ENCODE measurements at regions not wholly inside any gene's neighbourhood (a gene's known extent, or its start where the extent isn't known, plus 50 kb on each side); places are given as distances from the start of the nearest gene placed in this dataset.

DNA sequence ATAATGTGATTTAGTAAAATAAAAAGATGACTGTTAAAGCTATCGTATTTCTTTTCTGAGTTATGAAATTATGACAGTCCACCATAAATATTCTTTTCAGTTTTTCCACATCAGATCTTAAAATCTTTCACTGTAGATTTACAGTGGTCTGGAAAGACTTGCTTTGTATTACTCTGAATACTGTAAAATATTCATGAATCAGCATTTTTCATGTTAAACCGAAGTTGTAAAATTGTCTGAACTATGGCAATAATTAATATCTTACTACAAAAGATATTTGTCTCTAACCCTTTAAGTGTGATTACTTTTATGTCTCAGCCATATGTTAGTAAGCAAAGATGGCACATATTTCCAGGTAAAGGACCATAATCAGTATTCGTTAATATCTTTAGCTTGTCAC, 1397.2 kb upstream of the PCDH9 start:
- TF ChIP-seq, protein P1, sequence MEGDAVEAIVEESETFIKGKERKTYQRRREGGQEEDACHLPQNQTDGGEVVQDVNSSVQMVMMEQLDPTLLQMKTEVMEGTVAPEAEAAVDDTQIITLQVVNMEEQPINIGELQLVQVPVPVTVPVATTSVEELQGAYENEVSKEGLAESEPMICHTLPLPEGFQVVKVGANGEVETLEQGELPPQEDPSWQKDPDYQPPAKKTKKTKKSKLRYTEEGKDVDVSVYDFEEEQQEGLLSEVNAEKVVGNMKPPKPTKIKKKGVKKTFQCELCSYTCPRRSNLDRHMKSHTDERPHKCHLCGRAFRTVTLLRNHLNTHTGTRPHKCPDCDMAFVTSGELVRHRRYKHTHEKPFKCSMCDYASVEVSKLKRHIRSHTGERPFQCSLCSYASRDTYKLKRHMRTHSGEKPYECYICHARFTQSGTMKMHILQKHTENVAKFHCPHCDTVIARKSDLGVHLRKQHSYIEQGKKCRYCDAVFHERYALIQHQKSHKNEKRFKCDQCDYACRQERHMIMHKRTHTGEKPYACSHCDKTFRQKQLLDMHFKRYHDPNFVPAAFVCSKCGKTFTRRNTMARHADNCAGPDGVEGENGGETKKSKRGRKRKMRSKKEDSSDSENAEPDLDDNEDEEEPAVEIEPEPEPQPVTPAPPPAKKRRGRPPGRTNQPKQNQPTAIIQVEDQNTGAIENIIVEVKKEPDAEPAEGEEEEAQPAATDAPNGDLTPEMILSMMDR (IDR thresholded peaks at IDR 0.05), result no peak
- no peak for TF ChIP-seq POLR2AphosphoS5 (IDR thresholded peaks at IDR 0.05; ENCODE audit: low read depth, low read length)
